Large intestine (tissue), 3 donors: ENCODE measurements at regions not wholly inside any gene's neighbourhood (a gene's known extent, or its start where the extent isn't known, plus 50 kb on each side); places are given as distances from the start of the nearest gene placed in this dataset.

ENCODE experiments used
- DNase-seq, 2 donors: peaks; one replicate each; pipeline versions ENCODE4 v3.0.0 to v3.0.0-alpha.2; 2013
- H3K27ac ChIP-seq: one replicate; pipeline ENCODE4 v1.5.1; 2013; ENCODE audit warnings: low read length
- H3K27me3 ChIP-seq: 2 replicates; pipeline ENCODE4 v1.6.1; 2013; ENCODE audit warnings: low read length; ENCODE audit not compliant: control insufficient read depth, insufficient read depth
- H3K36me3 ChIP-seq: 2 replicates; pipeline ENCODE4 v1.6.1; 2013; ENCODE audit warnings: low read length; ENCODE audit not compliant: control insufficient read depth, insufficient read depth
- H3K4me1 ChIP-seq: one replicate; pipeline ENCODE4 v1.6.1; 2013; ENCODE audit warnings: low read length; ENCODE audit not compliant: control insufficient read depth, insufficient read depth
- H3K4me3 ChIP-seq: one replicate; pipeline ENCODE4 v1.5.1; 2013; ENCODE audit warnings: low read length
- H3K9me3 ChIP-seq: one replicate; pipeline ENCODE4 v1.6.1; 2013; ENCODE audit warnings: mild to moderate bottlenecking, low read depth, low read length, moderate library complexity; ENCODE audit not compliant: control insufficient read depth
- WGBS: methylation state at CpG from one replicate; pipeline ENCODE4 v1.1.5; 2013; ENCODE audit warnings: low lambda C conversion rate; ENCODE audit not compliant: insufficient coverage; 5-methylcytosine and 5-hydroxymethylcytosine counted together

DNA sequence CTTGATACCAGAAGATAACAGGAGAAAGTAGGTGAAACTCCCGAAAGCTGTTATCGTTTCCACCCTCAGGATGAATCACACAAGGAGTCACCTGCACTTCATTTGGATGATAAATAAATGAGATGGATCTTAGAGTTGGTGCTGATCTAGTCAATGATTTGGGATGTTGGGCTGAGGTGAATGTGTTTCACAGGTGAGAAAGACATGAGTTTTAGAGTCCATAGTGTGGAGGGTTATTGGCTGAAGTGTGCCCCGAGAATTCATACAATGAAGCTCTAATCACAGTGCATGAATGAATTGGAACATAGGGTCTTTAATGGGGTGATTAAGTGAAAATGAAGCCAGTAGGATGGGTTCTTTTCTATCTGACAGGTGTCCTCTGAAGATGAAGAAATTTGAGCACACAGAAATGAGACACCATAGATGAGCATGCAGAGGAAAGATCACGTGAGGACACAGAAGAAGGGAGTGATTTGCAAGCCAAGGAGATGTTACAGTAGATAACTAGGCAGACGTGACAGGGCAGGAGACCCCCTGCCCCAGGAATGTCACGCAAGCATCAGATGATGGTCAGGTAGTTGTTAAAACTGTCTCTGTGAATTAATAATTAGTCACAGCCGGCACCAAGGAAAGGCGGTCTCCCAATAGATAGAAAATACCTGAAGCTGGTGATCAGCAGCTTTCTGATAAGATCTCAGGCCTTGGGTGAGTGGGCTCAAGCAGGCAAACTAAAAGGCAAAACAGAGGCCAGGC, 60.3 kb upstream of the IGLL5 start:
- Histone ChIP-seq H3K4me3 (no peak overlapping the region), H3K27me3 (no peaks in the 10 kb centered on the region), H3K4me1 (no peaks in the 10 kb centered on the region), H3K36me3 (no peaks in the 10 kb centered on the region), H3K9me3 (no peaks in the 10 kb centered on the region), H3K27ac (no peak overlapping the region)
- peak in 1 of 2 donors; percentile 4 for DNase-seq
- 20% methylated on average over 1 of the region's 8 CpGs for WGBS

DNA sequence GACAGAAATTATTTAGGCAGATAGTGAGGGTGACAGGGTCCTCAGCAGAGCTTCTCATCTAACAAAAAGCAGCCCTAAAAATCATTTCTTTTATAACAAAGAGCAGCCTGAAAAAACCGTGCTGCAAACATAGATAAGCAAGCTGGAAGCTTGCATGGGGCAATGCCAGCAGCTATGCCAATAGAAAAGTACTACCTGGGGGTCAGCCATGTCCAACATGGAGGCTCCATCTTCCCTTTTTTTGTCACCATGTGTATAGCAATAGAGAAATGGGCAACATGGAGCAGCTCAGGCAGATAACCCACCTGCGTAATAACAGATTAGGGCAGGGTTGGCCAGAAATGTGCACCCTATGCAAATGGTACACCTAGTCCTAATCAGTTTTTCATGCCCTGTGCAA, 57.4 kb upstream of the IGLL5 start:
- no peaks in the 10 kb centered on the region for H3K4me1 ChIP-seq
- no CpG with 5 or more reads among the region's 2 CpGs for WGBS
- H3K9me3 ChIP-seq, result no peaks in the 10 kb centered on the region
- H3K36me3 ChIP-seq, result no peaks in the 10 kb centered on the region
- no peak overlapping the region for H3K27ac ChIP-seq
- DNase-seq, result no peak
- no peaks in the 10 kb centered on the region for H3K27me3 ChIP-seq
- no peak overlapping the region for H3K4me3 ChIP-seq

DNA sequence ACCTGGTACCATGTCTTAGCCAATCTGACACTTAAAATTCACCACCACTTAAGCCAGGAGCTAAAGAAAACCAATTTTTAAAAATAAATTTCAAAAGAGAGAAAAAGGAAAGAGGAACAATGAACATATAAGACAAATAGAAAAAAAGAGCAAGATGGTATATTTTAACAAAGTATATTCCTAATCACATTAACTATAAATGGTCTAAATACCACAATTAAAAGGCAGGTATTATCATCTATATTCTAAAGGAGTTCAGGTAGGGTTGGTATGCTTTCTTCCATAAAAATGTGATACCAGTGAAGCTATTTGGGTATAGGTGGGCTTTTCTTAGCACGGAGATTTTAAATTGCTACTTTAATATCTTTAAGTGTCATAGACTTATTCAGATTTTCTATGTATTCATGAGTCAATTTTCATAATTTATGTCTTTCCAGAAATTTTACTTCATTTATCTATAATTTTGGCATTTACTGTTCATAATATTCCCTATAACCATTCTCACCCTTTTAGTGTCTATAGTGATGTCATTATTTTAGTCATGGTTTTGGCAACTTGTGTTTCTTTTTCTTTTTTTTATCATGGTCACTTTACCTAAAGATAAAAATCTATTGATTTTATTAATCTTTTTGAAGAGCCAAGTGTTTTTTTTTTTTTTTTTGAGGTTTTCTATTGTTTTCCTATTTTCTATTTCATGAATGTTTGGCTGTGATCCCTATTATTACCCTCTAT, 56.5 kb upstream of the IGLL5 start:
- no CpG with 5 or more reads among the region's 1 CpG for WGBS
- Histone ChIP-seq H3K4me1 (no peaks in the 10 kb centered on the region), H3K27ac (no peak overlapping the region), H3K4me3 (no peak overlapping the region), H3K9me3 (no peaks in the 10 kb centered on the region), H3K27me3 (no peaks in the 10 kb centered on the region), H3K36me3 (no peaks in the 10 kb centered on the region)
- DNase-seq, result no peak

DNA sequence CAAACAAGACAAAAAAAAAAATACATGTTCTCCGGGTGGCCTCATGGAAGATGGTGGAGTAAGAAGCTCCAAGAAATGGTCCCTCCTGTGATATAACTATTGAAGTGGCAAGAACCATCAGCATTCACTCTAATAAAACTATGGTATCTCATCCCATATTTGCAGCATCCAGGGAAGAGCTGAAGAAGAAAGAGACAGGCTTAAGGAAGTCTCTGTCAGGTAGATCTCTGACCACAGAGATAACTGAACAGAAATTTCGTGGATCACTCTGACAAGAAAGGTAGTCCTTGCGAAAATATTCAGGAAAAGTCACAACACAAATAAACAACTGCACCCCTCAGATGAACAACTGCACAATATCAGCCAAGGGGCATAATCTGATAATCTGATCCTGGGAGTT, 54.6 kb upstream of the IGLL5 start:
- no peaks in the 10 kb centered on the region for H3K4me1 ChIP-seq
- no peak for DNase-seq

DNA sequence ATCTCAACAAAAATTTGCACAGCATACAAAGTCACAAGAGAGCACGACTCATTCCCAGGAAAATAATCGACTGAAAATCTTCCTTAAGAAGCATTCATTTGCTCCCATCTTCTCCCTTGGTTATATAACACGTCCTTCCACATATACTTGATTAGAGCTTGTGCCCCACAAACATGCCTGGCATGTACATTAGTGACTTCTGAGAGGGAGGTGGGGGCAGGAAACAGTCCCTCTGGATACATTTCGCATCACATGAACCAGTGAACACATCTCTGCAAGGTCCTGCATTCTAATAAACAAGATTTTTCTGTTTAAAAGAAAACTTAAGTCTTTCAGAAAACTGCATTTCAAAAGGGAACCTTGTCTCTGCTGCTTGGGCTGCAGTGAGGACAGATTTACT, 54.1 kb upstream of the IGLL5 start:
- Histone ChIP-seq H3K4me1 (no peaks in the 10 kb centered on the region), H3K9me3 (no peaks in the 10 kb centered on the region), H3K4me3 (no peak overlapping the region), H3K36me3 (no peaks in the 10 kb centered on the region), H3K27ac (no peak overlapping the region), H3K27me3 (no peaks in the 10 kb centered on the region)
- DNase-seq, result no peak
- no CpG with 5 or more reads among the region's 4 CpGs for WGBS

More for the DNA sequence above, 54.6 kb upstream of the IGLL5 start:
- Histone ChIP-seq H3K9me3 (no peaks in the 10 kb centered on the region), H3K27ac (no peak overlapping the region), H3K36me3 (no peaks in the 10 kb centered on the region), H3K27me3 (no peaks in the 10 kb centered on the region), H3K4me3 (no peak overlapping the region)
- 100% methylated on average over 1 of the region's 3 CpGs for whole genome bisulfite sequencing

DNA sequence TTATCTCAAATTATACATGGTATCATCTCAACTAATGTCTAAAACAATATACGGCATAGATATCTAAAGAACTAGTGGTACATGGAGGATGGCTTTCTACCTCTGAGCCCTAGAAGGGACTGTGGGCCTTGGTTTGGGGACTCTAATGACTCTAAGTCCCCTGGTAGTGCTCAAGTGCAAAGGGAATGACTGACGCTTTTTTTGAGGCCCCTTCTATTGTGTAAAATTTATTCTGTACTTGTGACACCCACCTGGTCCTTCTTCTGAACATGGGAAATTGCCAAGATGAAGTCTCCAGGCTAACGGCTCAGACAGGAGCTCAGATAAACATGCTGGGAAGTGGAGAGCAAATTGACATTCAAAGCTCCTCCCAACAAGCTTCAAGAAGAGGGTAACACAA, 53.4 kb upstream of the IGLL5 start:
- no CpG with 5 or more reads among the region's 3 CpGs for WGBS
- no peak for DNase-seq
- H3K36me3 ChIP-seq, result no peaks in the 10 kb centered on the region
- H3K27ac ChIP-seq, result no peak overlapping the region
- H3K9me3 ChIP-seq, result no peaks in the 10 kb centered on the region
- H3K4me3 ChIP-seq, result no peak overlapping the region
- H3K4me1 ChIP-seq, result no peaks in the 10 kb centered on the region
- no peaks in the 10 kb centered on the region for H3K27me3 ChIP-seq

DNA sequence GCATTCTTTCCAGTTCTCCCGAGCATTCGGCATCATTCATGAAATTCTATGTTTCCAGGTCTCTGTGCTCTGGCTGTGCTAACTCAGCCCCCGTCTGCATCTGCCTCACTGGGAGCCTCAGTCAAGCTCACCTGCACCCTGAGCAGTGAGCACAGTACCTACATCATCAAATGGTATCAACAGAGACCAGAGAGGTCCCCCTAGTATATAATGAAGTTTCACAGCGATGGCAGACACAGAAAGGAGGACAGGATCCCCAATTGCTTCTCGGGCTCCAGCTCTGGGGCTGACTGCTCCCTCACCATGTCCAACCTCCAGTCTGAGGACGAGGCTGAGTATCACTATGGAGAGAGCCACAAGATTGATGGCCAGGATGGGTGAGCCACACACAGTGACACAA, 52.8 kb upstream of the IGLL5 start:
- no CpG with 5 or more reads among the region's 6 CpGs for WGBS
- no peaks in the 10 kb centered on the region for H3K4me1 ChIP-seq
- no peaks in the 10 kb centered on the region for H3K9me3 ChIP-seq
- no peak overlapping the region for H3K4me3 ChIP-seq
- no peaks in the 10 kb centered on the region for H3K36me3 ChIP-seq
- no peak overlapping the region for H3K27ac ChIP-seq
- no peak for DNase-seq
- no peaks in the 10 kb centered on the region for H3K27me3 ChIP-seq

- Histone ChIP-seq H3K4me3 (no peak overlapping the region), H3K36me3 (no peaks in the 10 kb centered on the region), H3K4me1 (no peaks in the 10 kb centered on the region), H3K27me3 (no peaks in the 10 kb centered on the region), H3K27ac (no peak overlapping the region), H3K9me3 (no peaks in the 10 kb centered on the region)
- no peak for DNase-seq
- no CpG with 5 or more reads among the region's 4 CpGs for WGBS
Observed at GRCh38 chr22:22835242-22835641, 52.4 kb upstream of the IGLL5 start.

DNA sequence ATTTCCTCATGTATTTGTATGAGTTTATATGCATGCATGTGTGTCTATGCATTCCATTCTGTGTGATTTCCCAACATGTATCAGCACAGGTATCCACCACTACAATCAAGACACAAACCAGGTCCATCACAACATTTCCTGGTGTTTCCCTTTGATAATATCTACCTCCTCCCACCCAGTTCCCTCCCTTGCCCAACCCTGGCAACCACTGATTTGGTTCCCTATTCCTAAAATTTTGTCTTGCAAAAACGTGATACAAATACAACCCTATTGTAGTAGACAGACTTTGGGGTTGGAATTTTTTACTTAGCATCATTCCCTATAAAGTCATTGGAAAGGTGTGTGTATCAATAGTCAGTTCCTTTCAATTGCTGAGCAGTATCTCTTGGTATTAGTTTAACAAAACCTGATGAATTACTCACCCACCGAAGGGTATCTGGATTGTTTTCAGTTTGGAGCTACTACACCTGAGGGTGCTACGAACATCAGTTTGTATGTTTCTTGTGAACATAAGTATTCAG, 51.8 kb upstream of the IGLL5 start:
- no peaks in the 10 kb centered on the region for H3K27me3 ChIP-seq
- no peaks in the 10 kb centered on the region for H3K4me1 ChIP-seq
- 60% methylated on average over 1 of the region's 3 CpGs for WGBS
- H3K4me3 ChIP-seq, result no peak overlapping the region
- DNase-seq, result no peak
- H3K27ac ChIP-seq, result no peak overlapping the region
- H3K36me3 ChIP-seq, result no peaks in the 10 kb centered on the region
- no peaks in the 10 kb centered on the region for H3K9me3 ChIP-seq

- no peaks in the 10 kb centered on the region for H3K27me3 ChIP-seq
- no peak overlapping the region for H3K27ac ChIP-seq
- WGBS, result 70% methylated on average over 2 of the region's 6 CpGs
- no peaks in the 10 kb centered on the region for H3K36me3 ChIP-seq
- no peaks in the 10 kb centered on the region for H3K4me1 ChIP-seq
- DNase-seq, result no peak
- H3K4me3 ChIP-seq, result no peak overlapping the region
- no peaks in the 10 kb centered on the region for H3K9me3 ChIP-seq
Observed at GRCh38 chr22:22836635-22837034, 51.0 kb upstream of the IGLL5 start.
